Natural killer cell (primary cell): ENCODE measurements at regions not wholly inside any gene's neighbourhood (a gene's known extent, or its start where the extent isn't known, plus 50 kb on each side); places are given as distances from the start of the nearest gene placed in this dataset.

Experiments
- ATAC-seq, 3 donors: fragments of 150-1000 bp in 2 of 3; fragments of 200-7000 bp in 1 of 3; cut with Tn5 transposase; 1 replicate in 1 of 3; 2 replicates in 2 of 3; pipeline ENCODE4 v1.10.0; 2021; ENCODE audit warnings: mild to moderate bottlenecking in 2 of 3, moderate library complexity in 2 of 3
- DNase-seq, 2 donors: peaks; one replicate each; pipeline versions ENCODE4 v3.0.0 to v3.0.0-alpha.2; 2013 to 2021; ENCODE audit warnings: mixed read lengths in 1 of 2
- H3K27ac ChIP-seq: one replicate; pipeline ENCODE4 v1.5.1; 2013; ENCODE audit warnings: mild to moderate bottlenecking, low read length
- H3K27me3 ChIP-seq: one replicate; pipeline ENCODE4 v1.6.1; 2013; ENCODE audit warnings: low read length; ENCODE audit not compliant: control insufficient read depth, insufficient read depth
- H3K36me3 ChIP-seq: one replicate; pipeline ENCODE4 v1.6.1; 2013; ENCODE audit warnings: low read length; ENCODE audit not compliant: control insufficient read depth, insufficient read depth
- H3K4me1 ChIP-seq: one replicate; pipeline ENCODE4 v1.6.1; 2013; ENCODE audit warnings: low read length; ENCODE audit not compliant: control insufficient read depth, insufficient read depth
- H3K4me3 ChIP-seq: one replicate; pipeline ENCODE4 v1.5.1; 2013; ENCODE audit warnings: low read length
- H3K9me3 ChIP-seq: one replicate; pipeline ENCODE4 v1.6.1; 2013; ENCODE audit warnings: low read length; ENCODE audit not compliant: control insufficient read depth, insufficient read depth
- H3K27ac Mint-ChIP-seq, 2 donors: one replicate each; pipeline ENCODE4 v1.8.0; 2022; ENCODE audit warnings: mild to moderate bottlenecking in 2 of 2, mixed read lengths in 2 of 2, moderate library complexity in 1 of 2
- H3K27me3 Mint-ChIP-seq, 2 donors: one replicate each; pipeline ENCODE4 v1.8.0; 2022; ENCODE audit warnings: low read depth in 2 of 2, mixed read lengths in 2 of 2
- H3K36me3 Mint-ChIP-seq: one replicate; pipeline ENCODE4 v1.8.0; 2022; ENCODE audit warnings: mixed read lengths
- H3K4me1 Mint-ChIP-seq, 2 donors: one replicate each; pipeline ENCODE4 v1.8.0; 2022; ENCODE audit warnings: mixed read lengths in 2 of 2
- H3K4me3 Mint-ChIP-seq: one replicate; pipeline ENCODE4 v1.8.0; 2022; ENCODE audit warnings: mild to moderate bottlenecking, moderate library complexity, mixed read lengths
- H3K9me3 Mint-ChIP-seq, 2 donors: one replicate each; pipeline ENCODE4 v1.8.0; 2022; ENCODE audit warnings: mixed read lengths in 2 of 2
- CTCF ChIP-seq: fragments of 200-600 bp; IDR thresholded peaks from one replicate; pipeline ENCODE4 v1.8.0; 2022; ENCODE audit warnings: antibody characterized with exemption
- WGBS: methylation state at CpG from one replicate; pipeline ENCODE4 v1.1.7; 2013; ENCODE audit warnings: missing lambda C conversion rate; ENCODE audit not compliant: insufficient coverage; 5-methylcytosine and 5-hydroxymethylcytosine counted together
- intact Hi-C: fragments of 100-400 bp; cut with micrococcal nuclease; formaldehyde crosslinking; loops from one replicate; pipeline ENCODE4 v1.14.2; 2022

DNA sequence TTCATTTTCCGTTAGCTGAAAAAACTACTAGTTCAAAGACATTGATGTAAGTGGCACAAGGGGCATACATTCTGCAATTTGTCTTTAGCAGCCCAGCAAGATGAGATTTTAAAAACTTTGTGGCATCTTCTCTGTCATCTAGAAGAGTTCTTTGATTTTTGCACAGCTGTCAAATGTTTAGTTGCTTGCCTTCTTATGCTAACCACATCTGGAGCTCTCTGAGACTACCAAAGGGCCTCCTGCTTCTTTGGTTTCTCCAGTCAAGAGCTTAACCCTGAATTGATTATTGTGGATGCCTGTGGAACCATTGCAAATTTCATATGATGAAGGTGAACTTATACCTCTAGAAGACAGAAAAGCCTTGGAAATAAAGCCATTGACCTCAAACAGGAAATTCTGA, 468.7 kb upstream of the RGMA start:
- Histone ChIP-seq H3K27ac (no peak overlapping the region), H3K27me3 (no peaks in the 10 kb centered on the region), H3K36me3 (no peaks in the 10 kb centered on the region), H3K9me3 (no peaks in the 10 kb centered on the region), H3K4me1 (no peaks in the 10 kb centered on the region), H3K4me3 (no peak overlapping the region)
- WGBS = 94% methylated on average over 1 of the region's 1 CpG
- Mint-ChIP-seq H3K4me3 (no peak overlapping the region), H3K9me3 (no peaks in the 10 kb centered on the region), H3K27me3 (peaks cover 5 to 14% of the 10 kb centered on the region in 2 donors), H3K27ac (no peak overlapping the region), H3K36me3 (no peaks in the 10 kb centered on the region), H3K4me1 (no peaks in the 10 kb centered on the region)
- intact Hi-C loops = no loop called here
- no peak for TF ChIP-seq CTCF
- DNase-seq = no peak
- ATAC-seq = no peak

DNA sequence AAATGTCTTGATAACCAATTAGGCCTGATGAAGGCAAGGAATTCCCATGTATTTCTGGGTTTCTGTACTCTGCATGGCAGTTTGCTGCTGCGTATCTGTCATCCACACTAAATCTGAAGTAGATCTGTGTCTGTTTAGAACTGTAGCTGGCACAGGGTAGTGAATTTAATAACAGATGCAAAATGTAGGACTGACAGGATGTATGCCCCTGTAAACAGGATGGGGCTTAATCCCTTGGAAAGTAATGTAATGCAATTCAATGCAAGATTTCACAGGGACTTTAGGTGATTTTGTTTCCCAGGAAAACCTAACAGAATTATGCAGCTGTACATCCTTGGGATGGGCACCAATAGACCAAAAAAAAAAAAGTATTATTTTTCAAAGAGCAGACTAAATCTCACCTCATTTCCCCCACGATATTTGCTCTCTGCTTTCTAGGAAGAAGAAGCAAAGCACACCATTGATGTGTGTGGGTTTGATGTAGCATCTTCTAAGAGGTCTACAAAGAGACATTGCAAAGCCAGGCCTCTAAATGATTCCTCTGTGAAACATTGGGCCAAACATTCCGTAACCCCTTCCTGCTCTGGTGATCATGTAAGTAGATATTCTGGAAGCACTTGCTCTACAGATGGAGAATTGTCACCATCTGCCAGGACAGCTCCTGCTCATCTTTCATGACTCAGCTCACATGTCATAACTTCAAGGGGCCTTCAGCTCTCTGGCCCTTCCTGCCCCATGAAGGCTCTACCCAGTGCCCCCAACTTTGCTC, 464.3 kb upstream of the RGMA start:
- intact Hi-C loops = no loop called here
- DNase-seq = no peak
- H3K4me3 ChIP-seq = no peak overlapping the region
- H3K27ac ChIP-seq = no peak overlapping the region
- Mint-ChIP-seq H3K27ac (no peak overlapping the region), H3K4me1 (no peaks in the 10 kb centered on the region), H3K9me3 (no peaks in the 10 kb centered on the region), H3K27me3 (peaks cover 2 to 10% of the 10 kb centered on the region in 2 donors), H3K4me3 (no peak overlapping the region), H3K36me3 (no peaks in the 10 kb centered on the region)
- H3K9me3 ChIP-seq = no peaks in the 10 kb centered on the region
- WGBS = 41% methylated on average over 2 of the region's 3 CpGs
- no peaks in the 10 kb centered on the region for H3K27me3 ChIP-seq
- no peaks in the 10 kb centered on the region for H3K4me1 ChIP-seq
- no peaks in the 10 kb centered on the region for H3K36me3 ChIP-seq
- ATAC-seq = no peak
- no peak for TF ChIP-seq CTCF

GRCh38 chr15:93543093-93543492, 454.1 kb upstream of the RGMA start:
- DNase-seq = no peak
- no peak for TF ChIP-seq CTCF
- no peak for ATAC-seq
- Histone ChIP-seq H3K4me3 (no peak overlapping the region), H3K36me3 (no peaks in the 10 kb centered on the region), H3K27me3 (no peaks in the 10 kb centered on the region), H3K4me1 (no peaks in the 10 kb centered on the region), H3K27ac (no peak overlapping the region), H3K9me3 (no peaks in the 10 kb centered on the region)
- Mint-ChIP-seq H3K27me3 (peaks cover 10 to 44% of the 10 kb centered on the region in 2 donors), H3K9me3 (peaks cover under 1 to 5% of the 10 kb centered on the region in 2 donors), H3K27ac (no peak overlapping the region), H3K4me3 (no peak overlapping the region), H3K4me1 (no peaks in the 10 kb centered on the region), H3K36me3 (no peaks in the 10 kb centered on the region)
- intact Hi-C loops = no loop called here
- 0% methylated on average over 1 of the region's 3 CpGs for WGBS
